Fibroblast of the aortic adventitia (primary cell): ENCODE measurements at regions not wholly inside any gene's neighbourhood (a gene's known extent, or its start where the extent isn't known, plus 50 kb on each side); places are given as distances from the start of the nearest gene placed in this dataset.

ENCODE experiments used
- DNase-seq: peaks from one replicate; pipeline ENCODE4 v3.0.0-alpha.2; 2010; ENCODE audit warnings: low read depth
- H3K4me3 ChIP-seq: 2 replicates; pipeline ENCODE4 v1.5.1; 2011; ENCODE audit warnings: low read depth, mild to moderate bottlenecking, control low read depth, low read length, moderate library complexity
- CTCF ChIP-seq: IDR thresholded peaks from 2 replicates; pipeline ENCODE4 v1.5.1; 2011; ENCODE audit warnings: mild to moderate bottlenecking, low read length, control low read depth, inconsistent platforms; ENCODE audit not compliant: insufficient read depth

- no peak overlapping the region for H3K4me3 ChIP-seq
- TF ChIP-seq CTCF, result no peak
- DNase-seq, result no peak
Observed at GRCh38 chr20:57079031-57080005, 187.1 kb downstream of the BMP7 start.

- DNase-seq, result no peak
- no peak for TF ChIP-seq CTCF
- H3K4me3 ChIP-seq, result no peak overlapping the region
Observed at GRCh38 chr20:57080796-57081195, 185.6 kb downstream of the BMP7 start.

- no peak for DNase-seq
- H3K4me3 ChIP-seq, result no peak overlapping the region
- TF ChIP-seq CTCF, result no peak
Observed at GRCh38 chr20:57082357-57082945, 184.0 kb downstream of the BMP7 start.

- H3K4me3 ChIP-seq, result no peak overlapping the region
- no peak for TF ChIP-seq CTCF
- DNase-seq, result no peak
Observed at GRCh38 chr20:57083072-57083471, 183.4 kb downstream of the BMP7 start.

- no peak for TF ChIP-seq CTCF
- no peak for DNase-seq
- H3K4me3 ChIP-seq, result no peak overlapping the region
Observed at GRCh38 chr20:57086066-57086465, 180.4 kb downstream of the BMP7 start.

- no peak for TF ChIP-seq CTCF
- no peak for DNase-seq
- no peak overlapping the region for H3K4me3 ChIP-seq
Observed at GRCh38 chr20:57087102-57087501, 179.3 kb downstream of the BMP7 start.
